Mucosa of descending colon (tissue), 3 donors: ENCODE measurements at regions not wholly inside any gene's neighbourhood (a gene's known extent, or its start where the extent isn't known, plus 50 kb on each side); places are given as distances from the start of the nearest gene placed in this dataset.

Source experiments
- ATAC-seq: fragments of 200-7000 bp; cut with Tn5 transposase; one replicate; pipeline ENCODE4 v1.9.1; 2020; ENCODE audit warnings: mild to moderate bottlenecking, moderate library complexity
- DNase-seq, 3 donors: peaks; one replicate each; pipeline ENCODE4 v3.0.0-alpha.2; 2020
- H3K36me3 ChIP-seq: fragments of 200-600 bp; one replicate; pipeline ENCODE4 v1.8.0; 2021; ENCODE audit warnings: low read depth, mild to moderate bottlenecking
- H3K4me1 ChIP-seq: fragments of 200-600 bp; one replicate; pipeline ENCODE4 v1.8.0; 2021; ENCODE audit warnings: low read depth, mild to moderate bottlenecking
- H3K4me3 ChIP-seq: fragments of 200-600 bp; one replicate; pipeline ENCODE4 v1.8.0; 2021; ENCODE audit warnings: mild to moderate bottlenecking
- H3K9me3 ChIP-seq: fragments of 200-600 bp; one replicate; pipeline ENCODE4 v1.8.0; 2021; ENCODE audit warnings: mild to moderate bottlenecking
- CTCF ChIP-seq: fragments of 200-600 bp; IDR thresholded peaks from one replicate; pipeline ENCODE4 v1.8.0; 2022; ENCODE audit warnings: antibody characterized with exemption, mild to moderate bottlenecking
- intact Hi-C, 2 donors: fragments of 100-400 bp; cut with DNase I in 1 of 2; cut with micrococcal nuclease in 1 of 2; formaldehyde crosslinking; loops; one replicate each; pipeline versions ENCODE4 v1.11.0 to v1.11.1; 2022; cut with DNase I, micrococcal nuclease
- donor health status: DM: no; HTN: no; CAD: no; lungs with moderate emphysema.
- donor health status: DM: no; HTN: no; CAD: no.
- donor health status: DM: no; HTN: yes; CAD: no.

- TF ChIP-seq CTCF = no peak
- no peaks in the 10 kb centered on the region for H3K36me3 ChIP-seq
- H3K9me3 ChIP-seq = no peaks in the 10 kb centered on the region
- DNase-seq (no peak), ATAC-seq (no peak)
- no peak overlapping the region for H3K4me3 ChIP-seq
- intact Hi-C loops = no loop called here
- H3K4me1 ChIP-seq = no peaks in the 10 kb centered on the region
These were observed 343.3 kb upstream of the TSPY4 start for GRCh38 chrY:8994001-8994400.

- ATAC-seq (no peak), DNase-seq (peak in 1 of 3 donors; percentile 25)
- Histone ChIP-seq H3K9me3 (no peaks in the 10 kb centered on the region), H3K4me1 (no peaks in the 10 kb centered on the region), H3K4me3 (no peak overlapping the region), H3K36me3 (no peaks in the 10 kb centered on the region)
- no peak for TF ChIP-seq CTCF
- intact Hi-C loops = no loop called here
These were observed 336.0 kb upstream of the TSPY4 start for GRCh38 chrY:9001231-9001630.

GRCh38 chrY:9003739-9004138 lies 333.5 kb upstream of the TSPY4 start:
- intact Hi-C loops = no loop called here
- DNase-seq (no peak), ATAC-seq (no peak)
- no peaks in the 10 kb centered on the region for H3K36me3 ChIP-seq
- no peaks in the 10 kb centered on the region for H3K9me3 ChIP-seq
- H3K4me1 ChIP-seq = no peaks in the 10 kb centered on the region
- TF ChIP-seq CTCF = no peak
- H3K4me3 ChIP-seq = no peak overlapping the region

GRCh38 chrY:9008648-9009047 lies 328.6 kb upstream of the TSPY4 start:
- Histone ChIP-seq H3K4me3 (no peak overlapping the region), H3K36me3 (no peaks in the 10 kb centered on the region), H3K4me1 (no peaks in the 10 kb centered on the region), H3K9me3 (no peaks in the 10 kb centered on the region)
- no peak for TF ChIP-seq CTCF
- intact Hi-C loops = no loop called here
- DNase-seq (no peak), ATAC-seq (no peak)

GRCh38 chrY:9016916-9017315 lies 320.3 kb upstream of the TSPY4 start:
- intact Hi-C loops = no loop called here
- no peak overlapping the region for H3K4me3 ChIP-seq
- no peaks in the 10 kb centered on the region for H3K36me3 ChIP-seq
- no peak for TF ChIP-seq CTCF
- no peaks in the 10 kb centered on the region for H3K9me3 ChIP-seq
- DNase-seq = no peak
- ATAC-seq = no peak
- no peaks in the 10 kb centered on the region for H3K4me1 ChIP-seq

GRCh38 chrY:9018401-9018800 lies 318.9 kb upstream of the TSPY4 start:
- DNase-seq (no peak), ATAC-seq (no peak)
- H3K36me3 ChIP-seq = no peaks in the 10 kb centered on the region
- intact Hi-C loops = no loop called here
- H3K4me3 ChIP-seq = no peak overlapping the region
- no peaks in the 10 kb centered on the region for H3K9me3 ChIP-seq
- TF ChIP-seq CTCF = no peak
- no peaks in the 10 kb centered on the region for H3K4me1 ChIP-seq
